CD4-positive, alpha-beta T cell treated with Interleukin-4 for 4 hours (primary cell): ENCODE measurements at regions not wholly inside any gene's neighbourhood (a gene's known extent, or its start where the extent isn't known, plus 50 kb on each side); places are given as distances from the start of the nearest gene placed in this dataset.

Source experiments
- DNase-seq: peaks from one replicate; pipeline ENCODE4 v3.0.0-alpha.2; 2020

- no peak for DNase-seq
Observed at GRCh38 chr2:21288299-21288698, 164.5 kb downstream of the TDRD15 start.

DNA sequence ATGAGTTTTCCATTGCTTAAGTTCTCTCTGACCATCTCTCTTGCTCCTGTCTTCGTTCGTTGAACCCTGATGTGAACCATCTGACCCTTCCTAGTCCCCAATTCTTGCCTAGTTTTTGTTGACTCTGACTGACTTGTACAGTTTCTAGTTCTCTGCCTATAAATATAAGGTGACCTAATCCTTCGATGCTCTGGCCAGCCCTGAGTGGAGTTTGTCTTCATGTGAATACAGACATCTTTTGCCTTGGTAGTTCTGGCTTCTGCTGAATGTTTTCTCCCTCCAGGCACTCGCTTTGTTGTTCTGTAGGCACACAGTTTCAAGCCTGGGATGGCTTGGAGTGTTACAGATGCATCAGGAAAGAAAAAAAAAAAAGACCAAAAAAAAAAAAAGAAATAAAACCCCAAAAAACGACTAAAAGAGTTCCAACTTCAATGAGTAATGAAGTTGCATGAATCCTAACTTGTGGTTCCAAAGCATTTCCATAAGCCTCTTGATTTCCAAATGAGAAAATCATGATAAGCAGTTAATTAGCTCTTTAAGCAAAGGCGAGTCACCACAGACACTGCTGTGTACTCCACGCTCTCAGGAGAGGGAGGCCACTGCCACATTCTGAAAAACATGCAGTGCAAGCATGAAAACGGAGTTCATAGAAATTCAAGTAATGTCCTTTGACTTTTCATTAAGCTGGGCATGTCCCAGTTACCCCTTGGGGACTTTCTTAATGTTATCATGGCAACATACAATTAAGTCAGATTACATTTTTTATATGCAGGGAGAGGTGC lies 165.2 kb downstream of the TDRD15 start:
- no peak for DNase-seq

DNA sequence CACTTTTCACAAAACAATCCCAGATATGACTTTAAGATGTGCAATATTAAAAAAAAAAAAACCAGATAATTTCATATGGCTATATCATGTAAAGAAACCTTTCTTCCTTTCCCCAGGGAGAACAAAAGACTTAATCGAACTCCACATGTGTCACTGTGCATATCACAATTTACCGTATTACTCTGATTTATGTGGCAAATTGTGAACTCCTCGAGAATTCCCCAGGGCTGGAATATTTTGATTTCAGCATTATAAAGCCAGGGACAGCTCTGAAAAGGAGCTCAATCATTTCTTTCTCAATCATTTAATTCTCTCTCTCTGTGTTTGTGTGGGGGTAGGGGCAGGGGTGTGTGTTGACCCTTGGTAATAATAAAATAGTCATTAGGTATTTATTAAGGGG lies 165.8 kb downstream of the TDRD15 start:
- no peak for DNase-seq

DNA sequence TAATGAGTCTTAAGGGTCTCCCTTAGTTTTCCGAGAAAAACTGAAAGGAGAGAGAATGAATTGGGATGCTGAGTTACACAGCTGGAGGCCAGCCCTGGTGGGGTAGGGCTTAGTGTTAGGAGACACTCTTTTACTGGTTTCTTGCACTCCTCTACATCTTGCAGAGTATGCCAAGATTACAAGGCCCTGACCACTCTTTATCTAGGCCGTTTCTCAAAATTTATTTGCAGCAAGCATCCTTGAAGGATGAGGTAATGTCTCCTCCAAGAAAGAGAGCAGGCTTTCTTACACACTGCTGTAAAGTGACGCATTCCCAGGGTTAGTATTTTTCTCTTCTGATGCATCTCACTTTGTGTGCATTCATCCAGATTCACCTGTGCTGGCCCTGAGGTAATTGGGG lies 166.2 kb downstream of the TDRD15 start:
- DNase-seq, result no peak

GRCh38 chr2:21291426-21291825 lies 167.7 kb downstream of the TDRD15 start:
- DNase-seq, result no peak

DNA sequence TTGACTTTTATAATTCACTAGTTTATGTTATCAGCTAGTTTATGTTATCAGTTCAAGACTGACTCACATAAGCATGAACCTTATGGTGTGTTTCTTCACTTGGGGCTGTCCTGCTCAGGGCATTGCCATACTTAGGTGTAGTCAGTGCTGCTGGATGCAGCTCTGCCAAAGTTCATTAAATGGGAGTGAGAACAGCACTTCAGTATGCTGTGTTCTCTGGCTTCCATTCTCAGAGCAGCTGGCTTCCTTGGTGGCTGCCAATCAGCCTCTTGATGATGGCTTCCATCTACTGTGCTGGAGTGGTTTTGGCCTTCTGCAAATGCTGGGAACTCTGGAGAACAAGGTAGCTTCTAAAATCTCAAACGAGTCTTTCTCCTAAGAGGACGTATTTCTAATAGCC lies 170.7 kb downstream of the TDRD15 start:
- DNase-seq, result no peak

DNA sequence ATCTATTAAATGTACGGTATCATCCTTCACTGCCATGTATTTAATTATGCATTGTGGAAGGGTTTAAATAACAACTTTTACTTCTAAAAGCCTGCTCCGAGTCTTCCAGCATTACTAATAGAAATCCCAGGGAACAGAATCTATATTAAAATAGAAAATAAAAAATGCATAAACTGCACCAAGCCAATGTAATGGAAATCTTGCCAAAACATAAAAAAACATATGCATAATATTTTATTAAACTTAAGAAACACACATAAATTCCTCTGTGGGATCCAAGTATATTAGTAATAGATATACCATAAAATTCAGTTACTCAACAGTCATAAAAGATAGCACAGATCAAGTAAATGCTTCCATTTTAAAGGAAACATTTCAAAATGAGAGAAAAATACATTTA lies 175.6 kb downstream of the TDRD15 start:
- no peak for DNase-seq

- no peak for DNase-seq
Observed at GRCh38 chr2:21301871-21302455, 178.2 kb downstream of the TDRD15 start.

DNA sequence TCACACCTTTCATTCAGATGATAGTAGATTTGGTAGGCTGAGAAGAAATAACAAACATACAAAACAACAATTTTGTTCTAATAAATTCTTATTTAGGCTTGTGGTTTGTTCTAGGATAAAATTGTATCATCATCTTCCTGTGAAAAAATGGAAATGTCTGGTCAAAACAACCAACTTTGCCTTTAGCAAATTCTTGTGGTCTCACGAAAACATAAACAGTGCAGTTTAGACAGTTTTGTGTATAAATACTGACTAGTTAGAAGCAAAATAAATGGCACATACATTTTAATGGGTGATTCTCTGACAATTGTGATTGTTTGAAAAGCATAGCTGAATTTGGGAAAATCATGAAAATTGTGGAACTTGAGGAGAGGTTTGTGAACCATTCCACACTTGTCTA lies 180.1 kb downstream of the TDRD15 start:
- no peak for DNase-seq

DNA sequence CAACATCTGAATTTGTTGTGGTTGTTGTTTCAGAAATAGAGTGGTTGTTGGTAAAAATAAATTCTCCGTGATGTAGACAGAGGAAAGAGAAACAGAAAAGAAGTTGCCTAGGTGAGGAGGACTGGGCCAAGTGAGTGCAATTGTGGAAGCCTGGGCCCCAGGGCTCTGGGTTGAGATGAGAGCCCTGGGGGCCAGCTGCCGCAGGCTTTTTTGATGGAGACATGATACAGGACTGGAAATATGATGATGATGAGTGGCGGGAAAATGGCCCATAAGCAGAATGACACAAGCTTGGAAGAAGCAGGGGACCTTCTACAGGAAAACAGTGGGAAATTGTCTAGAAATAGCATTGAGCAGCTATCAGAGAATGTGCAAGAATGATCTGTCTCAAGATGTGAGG lies 181.8 kb downstream of the TDRD15 start:
- no peak for DNase-seq

DNA sequence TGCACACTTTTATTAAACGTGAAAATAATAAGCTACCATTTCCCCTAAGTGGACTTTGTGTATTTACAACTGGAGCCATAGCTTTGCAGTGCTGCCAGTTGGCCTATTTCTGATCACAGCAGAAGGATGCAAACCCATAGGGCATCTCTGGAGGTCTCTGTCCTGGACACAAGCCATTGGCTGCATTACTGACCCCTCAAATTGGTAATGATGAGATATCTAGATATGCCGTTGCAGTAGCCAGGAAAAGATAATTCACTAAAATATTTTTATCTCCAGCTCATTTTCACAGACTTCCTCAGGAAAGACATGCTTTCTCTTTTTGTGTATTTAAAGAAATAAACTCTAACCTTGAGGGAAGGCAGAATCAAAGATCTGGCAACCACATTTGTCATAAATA lies 182.5 kb downstream of the TDRD15 start:
- no peak for DNase-seq

- no peak for DNase-seq
Observed at GRCh38 chr2:21307037-21307436, 183.3 kb downstream of the TDRD15 start.

- DNase-seq, result no peak
Observed at GRCh38 chr2:21310493-21310892, 186.7 kb downstream of the TDRD15 start.

GRCh38 chr2:21314322-21314835 lies 190.6 kb downstream of the TDRD15 start:
- DNase-seq, result no peak

DNA sequence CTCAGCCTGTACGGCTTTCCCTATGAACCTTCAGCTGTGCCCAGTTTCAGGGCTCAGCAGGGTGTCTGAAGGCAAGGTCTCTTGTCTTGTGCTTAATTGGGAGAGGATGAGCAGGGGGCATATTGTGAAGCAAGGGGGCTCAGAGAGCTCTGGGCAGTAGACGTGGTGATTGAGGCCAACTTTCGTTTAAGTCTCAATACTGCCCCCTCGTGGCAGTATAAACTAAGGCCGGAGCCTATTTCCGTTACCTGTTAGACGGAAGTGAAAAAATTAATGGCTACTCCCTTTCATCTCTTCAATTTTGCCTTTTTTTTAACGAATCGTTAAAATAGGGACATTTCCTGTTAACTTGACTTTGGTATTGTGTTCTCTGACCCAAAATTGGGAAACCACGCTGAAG lies 193.4 kb downstream of the TDRD15 start:
- peak; percentile 23 for DNase-seq

GRCh38 chr2:21318263-21318662 lies 194.5 kb downstream of the TDRD15 start:
- DNase-seq, result no peak

- no peak for DNase-seq
Observed at GRCh38 chr2:21326152-21326551, 202.4 kb downstream of the TDRD15 start.

GRCh38 chr2:21328177-21328576 lies 204.4 kb downstream of the TDRD15 start:
- DNase-seq, result no peak

DNA sequence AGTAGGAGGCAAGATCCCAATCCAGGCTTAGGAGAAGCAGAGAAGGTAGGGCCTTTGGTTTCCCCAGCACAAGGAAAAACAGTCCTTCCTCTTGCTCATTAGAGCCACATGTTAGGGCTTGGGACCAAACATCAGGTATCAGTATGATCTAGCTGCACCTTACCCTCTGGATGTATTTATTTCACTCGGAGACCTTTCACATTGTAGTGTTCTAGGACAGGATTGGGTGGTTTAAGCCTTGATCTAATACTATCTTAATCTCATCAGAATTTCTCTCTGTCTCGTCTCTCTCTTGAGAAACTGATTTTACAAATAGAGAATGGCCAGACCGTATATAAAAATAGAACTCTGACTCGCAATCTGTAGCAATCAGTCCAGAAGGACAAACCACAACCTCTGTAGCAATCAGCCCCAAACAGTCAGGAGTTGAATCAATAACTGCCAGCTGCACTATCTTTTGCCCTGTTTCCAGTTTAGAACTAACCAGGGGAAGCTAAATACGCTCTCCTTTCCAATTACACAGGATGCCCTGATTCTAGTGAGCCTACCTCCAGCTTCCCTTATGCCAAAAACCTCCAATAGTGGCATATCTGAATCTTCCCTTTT lies 207.1 kb downstream of the TDRD15 start:
- DNase-seq, result no peak

DNA sequence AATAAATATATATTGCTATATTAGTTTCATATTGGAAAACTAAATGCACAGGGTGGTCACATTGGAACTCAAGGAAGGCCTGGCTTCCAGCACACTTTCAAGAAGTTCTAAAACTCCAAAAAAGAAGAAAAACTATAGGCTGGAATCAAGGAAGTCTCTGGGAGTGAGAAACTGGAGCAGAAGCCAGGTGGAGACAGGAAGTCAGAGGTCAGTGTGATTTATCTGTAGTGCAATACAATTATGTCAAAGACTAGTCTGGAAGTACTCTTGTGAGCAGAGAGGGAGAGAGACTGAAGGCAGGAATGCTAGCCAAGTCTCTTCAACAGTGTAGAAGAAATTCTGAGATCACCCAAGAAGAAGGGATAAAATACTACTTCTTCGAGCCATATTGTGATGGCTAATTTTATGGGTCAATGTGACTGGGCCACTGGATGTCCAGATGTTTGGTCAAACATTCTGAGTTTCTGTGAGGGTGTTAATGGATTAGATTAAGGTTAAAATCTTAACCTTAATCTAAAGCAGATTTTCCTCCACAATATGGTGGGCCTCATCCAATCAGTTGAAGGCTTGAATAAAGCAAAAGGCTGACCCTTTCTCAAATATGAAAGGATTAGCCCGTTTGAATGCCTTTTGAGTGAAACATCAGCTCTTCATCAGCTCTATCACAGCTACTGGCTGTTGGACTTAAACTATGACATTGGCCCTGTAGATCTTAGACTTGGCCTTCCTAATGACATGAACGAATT lies 208.0 kb downstream of the TDRD15 start:
- no peak for DNase-seq

- DNase-seq, result no peak
Observed at GRCh38 chr2:21332993-21333625, 209.3 kb downstream of the TDRD15 start.

DNA sequence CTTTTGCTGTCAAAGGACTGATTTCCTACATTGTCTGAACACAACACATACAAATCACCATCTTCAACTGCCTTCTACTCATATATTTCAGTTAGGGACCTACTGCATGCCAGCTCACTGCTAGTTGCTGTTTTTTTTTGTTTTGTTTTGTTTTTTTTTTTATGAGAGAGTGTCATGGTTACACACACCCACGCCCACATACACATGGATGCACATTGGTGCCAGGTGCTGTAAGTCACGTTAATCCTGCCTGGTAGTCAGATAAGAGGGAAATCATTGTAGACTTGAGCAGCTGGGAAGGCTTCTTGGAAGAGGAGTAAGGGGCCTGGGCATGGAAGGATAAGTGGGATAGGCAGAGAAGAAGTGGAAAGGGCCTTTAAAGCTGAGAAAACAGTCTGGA lies 209.9 kb downstream of the TDRD15 start:
- no peak for DNase-seq

- no peak for DNase-seq
Observed at GRCh38 chr2:21346984-21347383, 223.2 kb downstream of the TDRD15 start.
